Skeletal muscle tissue (tissue), 3 donors: ENCODE measurements at regions not wholly inside any gene's neighbourhood (a gene's known extent, or its start where the extent isn't known, plus 50 kb on each side); places are given as distances from the start of the nearest gene placed in this dataset.

Experiments used
- H3K27ac ChIP-seq: one replicate; pipeline ENCODE4 v1.7.0; 2013; ENCODE audit warnings: mild to moderate bottlenecking, low read depth, low read length, inconsistent platforms
- H3K27me3 ChIP-seq, 3 donors: one replicate each; pipeline ENCODE4 v1.7.0; 2013; ENCODE audit warnings: low read length in 3 of 3; ENCODE audit not compliant: control insufficient read depth in 3 of 3, insufficient read depth in 3 of 3
- H3K36me3 ChIP-seq, 3 donors: one replicate each; pipeline ENCODE4 v1.7.0; 2013; ENCODE audit warnings: low read length in 3 of 3; ENCODE audit not compliant: control insufficient read depth in 3 of 3, insufficient read depth in 3 of 3
- H3K4me1 ChIP-seq, 3 donors: one replicate each; pipeline ENCODE4 v1.7.0; 2013; ENCODE audit warnings: low read length in 3 of 3, mild to moderate bottlenecking in 3 of 3; ENCODE audit not compliant: control insufficient read depth in 3 of 3, insufficient read depth in 3 of 3
- H3K4me3 ChIP-seq, 3 donors: one replicate each; pipeline ENCODE4 v1.7.0; 2013; ENCODE audit warnings: low read length in 3 of 3
- H3K9ac ChIP-seq, 3 donors: one replicate each; pipeline ENCODE4 v1.7.0; 2013; ENCODE audit warnings: low read length in 3 of 3, mild to moderate bottlenecking in 3 of 3, moderate library complexity in 2 of 3, low read depth in 1 of 3
- H3K9me3 ChIP-seq, 3 donors: one replicate each; pipeline ENCODE4 v1.7.0; 2013; ENCODE audit warnings: low read length in 3 of 3; ENCODE audit not compliant: control insufficient read depth in 3 of 3
- donor health status: Osteomylitis.

- no peaks in the 10 kb centered on the region for H3K36me3 ChIP-seq
- no peak overlapping the region for H3K9ac ChIP-seq
- H3K27me3 ChIP-seq: no peaks in the 10 kb centered on the region
- no peak overlapping the region for H3K27ac ChIP-seq
- no peak overlapping the region for H3K4me3 ChIP-seq
- peaks cover 0 to 3% (median 0%) of the 10 kb centered on the region in 3 donors for H3K4me1 ChIP-seq
- H3K9me3 ChIP-seq: no peaks in the 10 kb centered on the region
These were observed 1044.1 kb upstream of the NR2F2 start for GRCh38 chr15:95286352-95286880.

DNA sequence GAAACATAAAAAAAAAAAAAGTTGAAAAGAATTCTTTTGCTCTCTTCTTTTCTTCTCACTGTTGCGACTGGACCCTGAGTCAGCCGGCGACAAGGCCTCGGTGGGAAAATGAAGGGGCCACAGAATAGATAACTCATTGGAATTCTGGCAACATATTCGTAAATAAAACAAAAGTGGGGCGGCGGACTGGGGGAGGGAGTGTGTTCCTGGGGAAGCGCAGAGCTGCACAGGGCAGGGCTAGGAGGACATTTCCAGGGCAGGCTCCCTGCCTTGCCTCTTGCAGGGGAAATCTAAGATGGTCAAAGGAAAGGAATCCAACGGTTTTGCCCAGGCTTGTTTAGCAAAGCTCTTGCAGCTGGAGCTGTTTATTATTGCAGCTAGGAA lies 1042.8 kb upstream of the NR2F2 start:
- H3K27ac ChIP-seq: no peak overlapping the region
- H3K4me1 ChIP-seq: peaks cover 0 to 3% (median 0%) of the 10 kb centered on the region in 3 donors
- H3K4me3 ChIP-seq: no peak overlapping the region
- H3K9ac ChIP-seq: no peak overlapping the region
- no peaks in the 10 kb centered on the region for H3K9me3 ChIP-seq
- no peaks in the 10 kb centered on the region for H3K27me3 ChIP-seq
- no peaks in the 10 kb centered on the region for H3K36me3 ChIP-seq

- Histone ChIP-seq H3K9me3 (no peaks in the 10 kb centered on the region), H3K27me3 (no peaks in the 10 kb centered on the region), H3K9ac (no peak overlapping the region), H3K4me3 (no peak overlapping the region), H3K27ac (no peak overlapping the region), H3K36me3 (no peaks in the 10 kb centered on the region), H3K4me1 (peaks cover 0 to 3% (median 0%) of the 10 kb centered on the region in 3 donors)
These were observed 1041.9 kb upstream of the NR2F2 start for GRCh38 chr15:95288626-95289025.

DNA sequence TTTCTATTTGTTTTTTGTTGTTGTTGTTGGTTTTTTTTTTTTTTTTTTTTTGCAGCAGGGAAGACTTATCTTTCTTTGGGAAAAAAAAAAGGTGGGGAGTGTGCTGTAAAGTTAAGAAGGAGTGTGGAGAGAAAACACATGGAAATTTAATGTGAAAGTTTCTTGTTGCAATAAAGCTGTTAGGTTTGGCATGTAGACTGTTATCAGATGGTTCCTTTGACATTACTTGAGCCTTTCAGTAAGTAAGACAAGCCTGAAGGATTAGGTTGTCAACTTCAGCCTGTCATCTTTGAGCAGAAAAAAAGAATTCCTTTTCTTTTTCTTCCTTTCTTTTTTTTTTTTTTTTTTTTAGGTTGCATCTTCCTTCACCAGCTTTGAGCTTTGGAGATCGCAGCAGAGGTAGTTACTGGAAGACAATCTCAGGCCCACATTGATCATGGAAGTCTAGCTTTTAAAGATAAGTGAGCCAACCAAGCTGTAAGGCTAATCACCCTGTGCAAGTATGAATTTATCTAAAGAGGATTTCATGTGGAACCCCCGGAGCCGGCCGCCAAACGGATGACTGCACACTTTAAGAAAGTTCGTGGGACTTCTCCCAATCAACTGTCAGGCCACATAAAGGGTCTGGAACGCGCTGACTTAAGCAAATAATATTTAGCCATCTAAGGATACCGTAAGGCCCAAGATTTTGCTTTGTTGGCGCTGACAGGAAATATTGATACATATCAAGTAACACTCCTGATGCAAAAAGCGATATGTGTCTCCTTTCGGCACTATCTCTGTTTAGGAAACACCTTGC lies 1040.1 kb upstream of the NR2F2 start:
- no peaks in the 10 kb centered on the region for H3K9me3 ChIP-seq
- no peaks in the 10 kb centered on the region for H3K36me3 ChIP-seq
- no peak overlapping the region for H3K4me3 ChIP-seq
- no peak overlapping the region for H3K9ac ChIP-seq
- H3K27ac ChIP-seq: no peak overlapping the region
- H3K27me3 ChIP-seq: peaks cover 0 to 4% (median 0%) of the 10 kb centered on the region in 3 donors
- H3K4me1 ChIP-seq: peaks cover 0 to 3% (median 2%) of the 10 kb centered on the region in 3 donors

GRCh38 chr15:95291898-95292472 lies 1038.5 kb upstream of the NR2F2 start:
- H3K27me3 ChIP-seq: peaks cover 6 to 14% (median 7%) of the 10 kb centered on the region in 3 donors
- H3K9ac ChIP-seq: no peak overlapping the region
- no peaks in the 10 kb centered on the region for H3K9me3 ChIP-seq
- H3K27ac ChIP-seq: no peak overlapping the region
- H3K4me1 ChIP-seq: peaks cover 0 to 6% (median 4%) of the 10 kb centered on the region in 3 donors
- no peak overlapping the region for H3K4me3 ChIP-seq
- H3K36me3 ChIP-seq: no peaks in the 10 kb centered on the region

DNA sequence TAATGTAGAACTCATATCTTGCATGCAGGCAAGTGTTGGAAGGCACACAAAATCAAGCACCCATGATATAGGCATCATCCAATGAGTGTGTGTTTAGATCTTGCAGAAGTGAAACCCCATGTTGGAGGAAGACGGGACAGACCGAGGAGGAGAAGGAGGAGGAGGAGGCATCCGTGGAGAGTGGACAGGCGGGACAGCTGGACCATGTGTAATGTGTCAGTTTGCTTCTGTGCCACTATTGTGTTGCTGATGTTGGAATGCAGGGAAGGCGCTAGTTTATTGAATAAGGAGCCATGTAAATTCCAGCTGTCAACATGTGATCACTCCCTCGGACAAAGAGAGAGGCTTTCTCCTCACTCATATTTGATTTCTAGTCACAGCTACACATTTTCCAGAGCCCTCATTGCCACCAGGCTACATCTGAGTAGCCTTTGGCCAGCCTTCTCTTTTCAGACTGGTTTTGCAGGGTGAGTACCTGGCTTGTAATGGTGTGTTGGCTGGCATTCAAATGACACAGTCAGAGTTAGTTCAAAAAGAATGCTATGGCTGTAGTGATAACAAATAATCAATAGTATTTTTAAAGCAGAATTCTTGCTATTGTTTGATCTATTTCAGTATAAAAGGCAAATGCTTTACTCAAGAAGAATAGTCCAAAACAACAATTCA lies 1037.6 kb upstream of the NR2F2 start:
- H3K9ac ChIP-seq: no peak overlapping the region
- H3K4me1 ChIP-seq: peaks cover 0 to 6% (median 4%) of the 10 kb centered on the region in 3 donors
- no peaks in the 10 kb centered on the region for H3K36me3 ChIP-seq
- peak overlapping the region; percentile 49 for H3K27ac ChIP-seq
- peaks cover 6 to 14% (median 7%) of the 10 kb centered on the region in 3 donors for H3K27me3 ChIP-seq
- peak overlapping the region in 1 of 3 donors; percentile 17 for H3K4me3 ChIP-seq
- H3K9me3 ChIP-seq: no peaks in the 10 kb centered on the region

DNA sequence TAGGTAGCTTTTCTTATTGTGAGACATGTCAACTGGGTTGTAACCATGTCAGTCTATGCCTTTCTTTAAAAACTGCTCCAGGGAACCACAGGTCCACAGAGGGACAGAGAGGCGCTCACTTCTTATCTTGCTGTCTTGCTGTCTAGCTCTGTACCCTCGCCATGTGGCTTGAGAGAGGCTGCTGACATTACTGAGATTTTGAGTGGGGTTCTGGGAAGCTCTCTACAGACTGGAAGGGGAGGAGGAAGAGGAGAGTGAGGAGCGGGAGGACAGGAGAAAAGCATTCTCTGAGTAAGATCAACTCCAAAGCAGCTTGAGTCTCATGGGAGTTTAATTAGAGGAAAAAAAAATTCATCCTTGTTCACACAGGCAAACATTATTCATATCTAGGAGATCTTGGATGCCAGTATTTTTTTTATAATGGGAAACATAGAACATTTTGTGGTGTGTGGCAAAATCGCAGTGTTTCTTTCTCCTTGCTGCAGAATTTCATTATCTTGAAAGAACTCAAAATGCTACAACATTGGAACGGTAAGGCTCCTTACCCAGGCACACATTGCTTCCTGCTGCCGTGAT lies 1037.0 kb upstream of the NR2F2 start:
- Histone ChIP-seq H3K4me1 (peaks cover 0 to 6% (median 4%) of the 10 kb centered on the region in 3 donors), H3K27me3 (peaks cover 6 to 14% (median 7%) of the 10 kb centered on the region in 3 donors), H3K27ac (peak overlapping the region; percentile 49), H3K9me3 (no peaks in the 10 kb centered on the region), H3K4me3 (no peak overlapping the region), H3K36me3 (no peaks in the 10 kb centered on the region), H3K9ac (no peak overlapping the region)

- peaks cover 0 to 6% (median 4%) of the 10 kb centered on the region in 3 donors for H3K4me1 ChIP-seq
- H3K36me3 ChIP-seq: no peaks in the 10 kb centered on the region
- H3K9ac ChIP-seq: no peak overlapping the region
- peaks cover 6 to 14% (median 7%) of the 10 kb centered on the region in 3 donors for H3K27me3 ChIP-seq
- no peak overlapping the region for H3K27ac ChIP-seq
- H3K9me3 ChIP-seq: no peaks in the 10 kb centered on the region
- H3K4me3 ChIP-seq: no peak overlapping the region
These were observed 1035.1 kb upstream of the NR2F2 start for GRCh38 chr15:95295363-95295762.

DNA sequence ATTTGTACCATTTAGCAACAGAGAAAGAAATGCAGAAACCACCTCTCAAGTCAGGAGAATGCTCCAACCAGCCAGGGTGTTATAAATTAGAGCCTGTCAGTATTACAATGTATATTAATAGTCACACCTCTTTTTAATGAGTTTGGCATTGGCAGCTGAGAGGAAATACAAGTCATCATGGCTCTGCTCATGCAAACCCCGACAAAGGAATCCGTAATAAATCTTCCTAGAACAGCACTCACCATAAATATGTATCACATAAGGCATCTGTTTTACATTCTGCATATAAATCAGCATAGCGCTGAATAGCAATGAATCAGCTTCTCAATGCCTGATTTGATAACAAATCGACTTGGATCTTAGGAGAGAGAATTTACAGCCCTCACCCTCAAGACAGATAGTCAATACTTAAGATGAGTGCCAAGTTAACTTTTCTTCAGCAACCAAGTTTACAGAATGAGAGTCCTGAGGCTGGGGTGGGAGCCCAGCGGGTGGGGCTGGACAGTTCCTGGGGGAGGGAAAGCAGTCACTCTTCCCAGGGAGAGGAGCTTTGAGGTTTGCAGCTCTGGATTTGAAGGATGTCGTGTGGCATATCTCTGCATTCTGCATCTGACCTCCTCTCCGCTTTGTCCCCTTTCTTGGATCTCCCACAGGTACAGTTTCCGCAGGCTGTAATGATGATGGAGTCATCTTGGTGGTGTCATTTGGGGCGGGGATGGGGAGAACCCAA lies 1034.4 kb upstream of the NR2F2 start:
- Histone ChIP-seq H3K27me3 (peaks cover 6 to 14% (median 7%) of the 10 kb centered on the region in 3 donors), H3K9ac (no peak overlapping the region), H3K4me3 (no peak overlapping the region), H3K9me3 (no peaks in the 10 kb centered on the region), H3K27ac (no peak overlapping the region), H3K4me1 (peaks cover 0 to 6% (median 4%) of the 10 kb centered on the region in 3 donors), H3K36me3 (no peaks in the 10 kb centered on the region)
